Thymus (tissue), 11 donors: ENCODE measurements at regions not wholly inside any gene's neighbourhood (a gene's known extent, or its start where the extent isn't known, plus 50 kb on each side); places are given as distances from the start of the nearest gene placed in this dataset.

ENCODE experiments used
- DNase-seq, 9 donors: peaks; one replicate each; pipeline ENCODE4 v3.0.0-alpha.2; 2013; ENCODE audit warnings: low spot score in 9 of 9, low read depth in 6 of 9, missing footprints in 1 of 9
- H3K27ac ChIP-seq, 2 donors: one replicate each; pipeline ENCODE4 v1.5.1; 2013; ENCODE audit warnings: control low read depth in 1 of 2, low read depth in 1 of 2, low read length in 1 of 2, mild to moderate bottlenecking in 1 of 2, moderate library complexity in 1 of 2
- H3K27me3 ChIP-seq, 2 donors: one replicate each; pipeline ENCODE4 v1.5.1; 2013; ENCODE audit warnings: low read length in 1 of 2; ENCODE audit not compliant: control insufficient read depth in 2 of 2, insufficient read depth in 1 of 2
- H3K36me3 ChIP-seq, 2 donors: one replicate each; pipeline ENCODE4 v1.5.1; 2013; ENCODE audit warnings: low read length in 1 of 2, mild to moderate bottlenecking in 1 of 2, moderate library complexity in 1 of 2; ENCODE audit not compliant: control insufficient read depth in 2 of 2, insufficient read depth in 2 of 2
- H3K4me1 ChIP-seq, 2 donors: one replicate each; pipeline ENCODE4 v1.5.1; 2013; ENCODE audit warnings: low read length in 2 of 2; ENCODE audit not compliant: control insufficient read depth in 2 of 2, insufficient read depth in 2 of 2
- H3K4me3 ChIP-seq, 2 donors: one replicate each; pipeline ENCODE4 v1.5.1; 2013; ENCODE audit warnings: low read length in 2 of 2, control low read depth in 1 of 2, mild to moderate bottlenecking in 1 of 2
- H3K9me3 ChIP-seq, 2 donors: one replicate each; pipeline ENCODE4 v1.5.1; 2013; ENCODE audit warnings: low read length in 1 of 2, mild to moderate bottlenecking in 1 of 2; ENCODE audit not compliant: control insufficient read depth in 2 of 2, insufficient read depth in 1 of 2
- WGBS: extraction: QIAGEN DNeasy Blood & Tissue Kit; methylation state at CpG from one replicate; pipeline ENCODE4 v1.1.7; 2013; 5-methylcytosine and 5-hydroxymethylcytosine counted together
- donor health status: healthy.

GRCh38 chr12:66030217-66030781 is 100.3 kb downstream of the LLPH start:
- Histone ChIP-seq H3K4me1 (no peaks in the 10 kb centered on the region), H3K36me3 (no peaks in the 10 kb centered on the region), H3K9me3 (no peaks in the 10 kb centered on the region), H3K4me3 (no peak overlapping the region), H3K27me3 (no peaks in the 10 kb centered on the region), H3K27ac (no peak overlapping the region)
- DNase-seq, result no peak
- 18% methylated on average over 2 of the region's 2 CpGs for WGBS

DNA sequence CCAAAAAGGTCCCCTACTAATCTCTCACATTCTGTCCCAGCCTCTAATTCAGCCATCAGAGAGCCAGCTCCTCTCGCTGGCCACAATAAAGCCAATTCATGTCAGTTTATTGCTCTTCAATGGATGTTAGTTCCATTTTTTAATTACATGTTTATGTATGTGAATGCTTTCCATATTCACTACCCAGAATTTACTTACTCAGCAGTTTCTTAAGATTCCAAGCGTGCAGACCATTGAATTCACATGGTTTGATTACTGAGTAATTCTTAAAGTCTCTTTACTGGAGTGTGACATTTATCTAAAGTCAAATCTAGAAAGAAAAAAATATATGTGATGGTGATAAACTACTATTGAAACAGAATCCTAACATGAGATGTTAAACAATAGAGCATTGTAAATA is 102.2 kb downstream of the LLPH start:
- Histone ChIP-seq H3K36me3 (no peaks in the 10 kb centered on the region), H3K27me3 (no peaks in the 10 kb centered on the region), H3K27ac (no peak overlapping the region), H3K4me1 (no peaks in the 10 kb centered on the region), H3K9me3 (no peaks in the 10 kb centered on the region), H3K4me3 (no peak overlapping the region)
- DNase-seq, result no peak
- 98% methylated on average over 2 of the region's 2 CpGs for WGBS

DNA sequence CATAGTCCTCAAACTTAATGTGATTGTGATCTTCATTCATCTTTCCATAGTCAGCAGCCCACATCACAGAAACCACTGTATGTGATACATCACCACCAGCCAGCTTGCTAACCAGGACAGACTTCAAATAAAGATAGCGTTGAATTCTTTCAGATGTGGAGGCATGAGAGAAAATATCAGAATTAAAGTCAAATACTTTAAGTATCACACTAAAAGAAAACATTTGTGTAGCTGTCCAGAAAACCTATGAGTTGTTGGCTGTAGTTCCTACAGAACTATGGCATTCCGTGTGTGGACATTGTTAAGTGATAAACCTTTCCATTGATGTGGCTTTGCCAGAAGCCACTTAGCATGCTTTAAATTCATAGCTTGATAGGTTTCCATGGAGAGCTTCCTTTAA is 105.1 kb downstream of the LLPH start:
- no peaks in the 10 kb centered on the region for H3K36me3 ChIP-seq
- H3K9me3 ChIP-seq, result no peaks in the 10 kb centered on the region
- H3K27ac ChIP-seq, result no peak overlapping the region
- no peak overlapping the region for H3K4me3 ChIP-seq
- no peak for DNase-seq
- WGBS, result 86% methylated on average over 2 of the region's 2 CpGs
- no peaks in the 10 kb centered on the region for H3K4me1 ChIP-seq
- H3K27me3 ChIP-seq, result no peaks in the 10 kb centered on the region

- 98% methylated on average over 1 of the region's 1 CpG for WGBS
- Histone ChIP-seq H3K4me1 (no peaks in the 10 kb centered on the region), H3K27ac (no peak overlapping the region), H3K27me3 (no peaks in the 10 kb centered on the region), H3K36me3 (no peaks in the 10 kb centered on the region), H3K4me3 (no peak overlapping the region), H3K9me3 (no peaks in the 10 kb centered on the region)
- no peak for DNase-seq
Observed at GRCh38 chr12:66024949-66025348, 105.6 kb downstream of the LLPH start.

- Histone ChIP-seq H3K27ac (no peak overlapping the region), H3K4me3 (no peak overlapping the region), H3K9me3 (no peaks in the 10 kb centered on the region), H3K4me1 (no peaks in the 10 kb centered on the region), H3K27me3 (no peaks in the 10 kb centered on the region), H3K36me3 (no peaks in the 10 kb centered on the region)
- DNase-seq, result no peak
- 97% methylated on average over 12 of the region's 12 CpGs for WGBS
Observed at GRCh38 chr12:66020481-66020880, 110.1 kb downstream of the LLPH start.

DNA sequence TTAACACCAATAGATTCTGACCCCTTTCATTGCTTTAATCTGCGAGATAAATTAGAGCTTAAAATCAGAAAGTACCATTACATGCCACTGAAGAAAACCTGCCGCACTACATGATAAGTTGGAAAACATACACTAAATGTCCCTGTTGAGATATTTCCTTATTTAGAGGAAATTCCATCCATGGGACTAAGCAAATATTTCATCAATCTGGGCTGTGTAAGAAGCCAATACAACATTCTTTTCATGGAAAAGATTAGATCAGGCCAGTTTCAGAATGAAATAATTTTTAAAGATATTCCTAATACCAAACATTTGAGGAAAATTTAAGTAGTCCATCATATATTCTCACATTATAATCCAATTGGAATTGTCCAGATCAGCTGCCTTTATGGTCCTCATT is 112.8 kb downstream of the LLPH start:
- WGBS, result 96% methylated on average over 2 of the region's 2 CpGs
- DNase-seq, result no peak
- Histone ChIP-seq H3K4me1 (no peaks in the 10 kb centered on the region), H3K9me3 (no peaks in the 10 kb centered on the region), H3K4me3 (no peak overlapping the region), H3K27ac (no peak overlapping the region), H3K27me3 (no peaks in the 10 kb centered on the region), H3K36me3 (no peaks in the 10 kb centered on the region)
